IMR-90 (cell line): ENCODE measurements at regions not wholly inside any gene's neighbourhood (a gene's known extent, or its start where the extent isn't known, plus 50 kb on each side); places are given as distances from the start of the nearest gene placed in this dataset.

Experiments used
- ATAC-seq: fragments of 200-7000 bp; cut with Tn5 transposase; 2 replicates; pipeline ENCODE4 v1.9.1; 2020; ENCODE audit warnings: low read depth, mild to moderate bottlenecking, moderate library complexity
- BruUV-seq: library from RNA; stranded (reverse); fragments of 400-500 nt; replicated peaks from 2 replicates; lab custom pipeline; 2021; lab: Mats Ljungman, UMichigan
- CTCF ChIA-PET: fragments of 300-600 bp; formaldehyde crosslinking; extraction: SDS; loops from one replicate; lab custom pipeline; 2021; ENCODE audit warnings: antibody characterized with exemption; lab: Yijun Ruan, JAX
- POLR2A ChIA-PET: fragments of 300-600 bp; sonication (Branson Sonifier 250); formaldehyde crosslinking; loops from one replicate; lab custom pipeline; 2022; ENCODE audit warnings: antibody characterized with exemption; ENCODE audit not compliant: unreplicated experiment; lab: Charles Lee
- DNase-seq: peaks from one replicate; pipeline ENCODE4 v3.0.0; 2013
- H2AFZ ChIP-seq: replicated peaks from 2 replicates; pipeline ENCODE3; 2013; ENCODE audit warnings: low read length, mild to moderate bottlenecking; ENCODE audit not compliant: poor library complexity
- H2AK5ac ChIP-seq: 2 replicates; pipeline ENCODE4 v1.6.1; 2013; ENCODE audit warnings: low read depth, low read length, inconsistent platforms
- H2AK9ac ChIP-seq: replicated peaks from 2 replicates; pipeline ENCODE3; 2013; ENCODE audit warnings: mild to moderate bottlenecking, low read depth, low read length, moderate library complexity; ENCODE audit not compliant: poor library complexity
- H2BK120ac ChIP-seq: 2 replicates; pipeline ENCODE4 v1.6.1; 2013; ENCODE audit warnings: low read depth, low read length, inconsistent platforms
- H2BK15ac ChIP-seq: 3 replicates; pipeline ENCODE4 v1.6.1; 2013; ENCODE audit warnings: low read depth, low read length, inconsistent platforms
- H2BK20ac ChIP-seq: 2 replicates; pipeline ENCODE4 v1.6.1; 2013; ENCODE audit warnings: low read depth, mild to moderate bottlenecking, inconsistent platforms, low read length, moderate library complexity
- H2BK5ac ChIP-seq: 2 replicates; pipeline ENCODE4 v1.6.1; 2013; ENCODE audit warnings: mild to moderate bottlenecking, low read depth, low read length, inconsistent platforms; ENCODE audit not compliant: poor library complexity, severe bottlenecking
- H3K14ac ChIP-seq: replicated peaks from 2 replicates; pipeline ENCODE4 v1.6.1; 2013; ENCODE audit warnings: low read depth, low read length, inconsistent platforms
- H3K18ac ChIP-seq: 2 replicates; pipeline ENCODE4 v1.6.1; 2013; ENCODE audit warnings: low read depth, low read length, control low read depth
- H3K23ac ChIP-seq: 2 replicates; pipeline ENCODE4 v1.6.1; 2013; ENCODE audit warnings: low read depth, low read length, inconsistent platforms
- H3K27ac ChIP-seq: 2 replicates; pipeline ENCODE4 v1.5.1; 2013; ENCODE audit warnings: mild to moderate bottlenecking, control low read depth, low read length; ENCODE audit not compliant: insufficient read depth
- H3K27me3 ChIP-seq: 2 replicates; pipeline ENCODE4 v1.6.1; 2013; ENCODE audit warnings: low read length; ENCODE audit not compliant: control insufficient read depth, insufficient read depth
- H3K36me3 ChIP-seq: 2 replicates; pipeline ENCODE4 v1.6.1; 2013; ENCODE audit warnings: low read length, mixed read lengths; ENCODE audit not compliant: control insufficient read depth, insufficient read depth
- H3K4ac ChIP-seq: 2 replicates; pipeline ENCODE4 v1.6.1; 2013; ENCODE audit warnings: low read depth, low read length, inconsistent platforms
- H3K4me1 ChIP-seq: 2 replicates; pipeline ENCODE4 v1.6.1; 2013; ENCODE audit warnings: low read length, mixed read lengths; ENCODE audit not compliant: control insufficient read depth, insufficient read depth
- H3K4me2 ChIP-seq: 2 replicates; pipeline ENCODE4 v1.6.1; 2013; ENCODE audit warnings: low read depth, mild to moderate bottlenecking, control low read depth, low read length, moderate library complexity
- H3K4me3 ChIP-seq: 2 replicates; pipeline ENCODE4 v1.5.1; 2013; ENCODE audit warnings: low read depth, mild to moderate bottlenecking, control low read depth, low read length, moderate library complexity; ENCODE audit not compliant: insufficient read depth
- H3K56ac ChIP-seq: 2 replicates; pipeline ENCODE4 v1.6.1; 2013; ENCODE audit warnings: low read length, inconsistent platforms; ENCODE audit not compliant: insufficient read depth; ENCODE audit errors: extremely low read depth
- H3K79me1 ChIP-seq, 2 experiments: 2 replicates each; pipeline ENCODE4 v1.6.1; 2013; ENCODE audit warnings: low read length in 2 of 2, inconsistent platforms in 1 of 2, low read depth in 1 of 2
- H3K9ac ChIP-seq: 2 replicates; pipeline ENCODE4 v1.6.1; 2013; ENCODE audit warnings: low read depth, low read length, control low read depth
- H3K9me1 ChIP-seq: 2 replicates; pipeline ENCODE4 v1.6.1; 2013; ENCODE audit warnings: low read length, inconsistent platforms; ENCODE audit not compliant: insufficient read depth
- H3K9me3 ChIP-seq: 2 replicates; pipeline ENCODE4 v1.6.1; 2013; ENCODE audit warnings: low read length; ENCODE audit not compliant: control insufficient read depth, insufficient read depth
- H4K20me1 ChIP-seq: 2 replicates; pipeline ENCODE4 v1.6.1; 2013; ENCODE audit warnings: low read length, inconsistent platforms; ENCODE audit not compliant: insufficient read depth
- H4K5ac ChIP-seq: 2 replicates; pipeline ENCODE4 v1.6.1; 2013; ENCODE audit warnings: mild to moderate bottlenecking, low read depth, low read length, control low read depth
- H4K8ac ChIP-seq, 2 experiments: 2 replicates each; pipeline ENCODE4 v1.6.1; 2013; ENCODE audit warnings: low read depth in 2 of 2, low read length in 2 of 2, control low read depth in 1 of 2, inconsistent platforms in 1 of 2
- H4K91ac ChIP-seq: 2 replicates; pipeline ENCODE4 v1.6.1; 2013; ENCODE audit warnings: low read depth, low read length, inconsistent platforms; ENCODE audit not compliant: insufficient read depth
- BHLHE40 ChIP-seq: fragments of 150-350 bp; IDR thresholded peaks from 2 replicates; pipeline ENCODE4 v1.6.1; 2016; ENCODE audit warnings: mild to moderate bottlenecking, low read depth, low read length
- CEBPB ChIP-seq: IDR thresholded peaks from 2 replicates; pipeline ENCODE4 v1.6.1; 2012; ENCODE audit warnings: low read depth, low read length, improper control_type of control experiment
- CHD1 ChIP-seq: IDR thresholded peaks from 2 replicates; pipeline ENCODE4 v1.6.1; 2012; ENCODE audit warnings: low read depth, low read length, improper control_type of control experiment
- CTCF ChIP-seq: conservative IDR thresholded peaks from 2 replicates; pipeline ENCODE4 v1.5.1; 2012; ENCODE audit warnings: mild to moderate bottlenecking, low read depth, low read length, improper control_type of control experiment
- ELK1 ChIP-seq: fragments of 150-350 bp; IDR thresholded peaks from 2 replicates; pipeline ENCODE4 v1.6.1; 2016; ENCODE audit warnings: low read depth, mild to moderate bottlenecking, low read length, moderate library complexity, borderline replicate concordance
- FOS ChIP-seq: fragments of 150-350 bp; IDR thresholded peaks from 2 replicates; pipeline ENCODE4 v1.6.1; 2016; ENCODE audit warnings: low read depth, low read length
- MAFK ChIP-seq: IDR thresholded peaks from 2 replicates; pipeline ENCODE4 v1.6.1; 2012; ENCODE audit warnings: low read depth, low read length, improper control_type of control experiment
- POLR2A ChIP-seq: IDR thresholded peaks from 2 replicates; pipeline ENCODE4 v1.6.1; 2012; ENCODE audit warnings: mild to moderate bottlenecking, low read depth, low read length
- RFX5 ChIP-seq: IDR thresholded peaks from 2 replicates; pipeline ENCODE4 v1.8.0; 2012; ENCODE audit warnings: low read depth, mild to moderate bottlenecking, low read length, moderate library complexity
- SMC3 ChIP-seq: fragments of 150-350 bp; IDR thresholded peaks from 2 replicates; pipeline ENCODE4 v1.6.1; 2016; ENCODE audit warnings: low read depth, mild to moderate bottlenecking, antibody characterized with exemption, low read length, moderate library complexity
- WGBS, 2 experiments: methylation state at CpG; one replicate each; pipeline versions ENCODE4 v1.1.5 to v1.1.7; 2013; ENCODE audit warnings: missing lambda C conversion rate in 2 of 2; ENCODE audit not compliant: insufficient read length in 1 of 2; ENCODE audit errors: extremely low coverage in 2 of 2; 5-methylcytosine and 5-hydroxymethylcytosine counted together
- dilution Hi-C: fragments of 300-500 bp; cut with HindIII; formaldehyde crosslinking; loops from one replicate; pipeline ENCODE4 v1.14.3; 2018; ENCODE audit warnings: low sequenced_read_pairs; ENCODE audit not compliant: unreplicated experiment
- in situ Hi-C: fragments of 300-500 bp; cut with MboI; formaldehyde crosslinking; loops from 3 replicates; pipeline ENCODE4 v1.14.3; 2019; ENCODE audit warnings: low sequenced_read_pairs, inconsistent platforms, mixed read lengths
- intact Hi-C: fragments of 100-400 bp; cut with micrococcal nuclease; formaldehyde crosslinking; loops from 2 replicates; pipeline ENCODE4 v1.10.0; 2022

- ChIA-PET CTCF (no interaction called here), POLR2A (no interaction called here)
- Histone ChIP-seq H2AK5ac (no peak overlapping the region), H3K4me2 (no peak overlapping the region), H3K14ac (no peak overlapping the region), H3K27ac (no peak overlapping the region), H3K56ac (no peak overlapping the region), H3K9ac (no peak overlapping the region), H4K8ac (no peak overlapping the region), H2BK120ac (no peak overlapping the region), H3K23ac (no peak overlapping the region), H3K9me3 (no peaks in the 10 kb centered on the region), H2AFZ (no peak overlapping the region), H3K36me3 (no peaks in the 10 kb centered on the region), H3K79me1 (no peaks in the 10 kb centered on the region), H2AK9ac (no peak overlapping the region), H3K4ac (no peak overlapping the region), H4K5ac (no peak overlapping the region), H3K18ac (no peak overlapping the region), H2BK20ac (no peak overlapping the region), H4K91ac (no peak overlapping the region), H4K20me1 (no peaks in the 10 kb centered on the region), H3K4me3 (no peak overlapping the region), H3K27me3 (no peaks in the 10 kb centered on the region; the same call in 1 of the 2 replicates), H3K4me1 (no peaks in the 10 kb centered on the region), H3K9me1 (no peaks in the 10 kb centered on the region), H2BK15ac (no peak overlapping the region), H2BK5ac (no peak overlapping the region)
- intact Hi-C loops = no loop called here
- dilution Hi-C loops = no loop called here
- ATAC-seq (no peak), DNase-seq (no peak)
- no TSS peak for BruUV-seq
- TF ChIP-seq CTCF (no peak), SMC3 (no peak), BHLHE40 (no peak), POLR2A (no peak), MAFK (no peak), CHD1 (no peak), FOS (no peak), ELK1 (no peak), CEBPB (no peak), RFX5 (no peak)
- in situ Hi-C loops = loop anchor here (25.0 kb wide), 1 partner anchor 1188 kb away; no protein-coding TSS in a partner anchor
- WGBS, 2 experiments = no CpG with 5 or more reads among the region's 6 CpGs
Measured at GRCh38 chr1:221274373-221274772, 395.1 kb downstream of the HLX start.
